SK-N-SH treated with all-trans-retinoic acid at 6 μM for 48 hours (cell line): ENCODE measurements at regions not wholly inside any gene's neighbourhood (a gene's known extent, or its start where the extent isn't known, plus 50 kb on each side); places are given as distances from the start of the nearest gene placed in this dataset.

Experiments used
- ATAC-seq: fragments of 200-7000 bp; cut with Tn5 transposase; 3 replicates; pipeline ENCODE4 v1.9.1; 2020; ENCODE audit warnings: mild to moderate bottlenecking, moderate library complexity
- ARNTL ChIP-seq: fragments of 450-650 bp; formaldehyde crosslinking; IDR thresholded peaks from 2 replicates; pipeline ENCODE4 v1.5.0; 2020; ENCODE audit warnings: low read depth, mild to moderate bottlenecking, moderate library complexity, borderline replicate concordance
- BACH2 ChIP-seq: fragments of 250-450 bp; sonication (Bioruptor Pico); IDR thresholded peaks from 2 replicates; pipeline ENCODE4 v1.9.0; 2021; ENCODE audit warnings: mild to moderate bottlenecking, borderline replicate concordance
- ESRRG ChIP-seq: fragments of 250-450 bp; sonication (Bioruptor Pico); IDR thresholded peaks from 2 replicates; pipeline ENCODE4 v1.6.1; 2021; ENCODE audit warnings: mild to moderate bottlenecking
- GLIS3 ChIP-seq: fragments of 250-450 bp; sonication (Bioruptor Pico); IDR thresholded peaks from 2 replicates; pipeline ENCODE4 v1.5.0; 2020; ENCODE audit warnings: mild to moderate bottlenecking, moderate library complexity
- OSR1 ChIP-seq: fragments of 250-450 bp; sonication (Bioruptor Pico); IDR thresholded peaks from 2 replicates; pipeline ENCODE4 v1.8.0; 2022; ENCODE audit warnings: moderate library complexity, mild to moderate bottlenecking, inconsistent platforms
- PATZ1 ChIP-seq: fragments of 250-450 bp; sonication (Bioruptor Pico); IDR thresholded peaks from 2 replicates; pipeline ENCODE4 v1.8.0; 2020; ENCODE audit warnings: mild to moderate bottlenecking, moderate library complexity, borderline replicate concordance
- PPARA ChIP-seq: fragments of 250-450 bp; sonication (Bioruptor Pico); IDR thresholded peaks from 2 replicates; pipeline ENCODE4 v1.5.0; 2020; ENCODE audit warnings: mild to moderate bottlenecking, borderline replicate concordance
- RARB ChIP-seq: fragments of 250-450 bp; sonication (Bioruptor Pico); IDR thresholded peaks from 2 replicates; pipeline ENCODE4 v1.8.0; 2021; ENCODE audit warnings: mild to moderate bottlenecking, moderate library complexity
- SNAI2 ChIP-seq: fragments of 250-450 bp; sonication (Bioruptor Pico); IDR thresholded peaks from 2 replicates; pipeline ENCODE4 v1.5.0; 2020; ENCODE audit warnings: mild to moderate bottlenecking, moderate library complexity
- TCF4 ChIP-seq: fragments of 250-450 bp; sonication (Bioruptor Pico); IDR thresholded peaks from 2 replicates; pipeline ENCODE4 v1.8.0; 2021; ENCODE audit warnings: mild to moderate bottlenecking, moderate library complexity, borderline replicate concordance
- TOX ChIP-seq: fragments of 250-450 bp; sonication (Bioruptor Pico); IDR thresholded peaks from 2 replicates; pipeline ENCODE4 v1.8.0; 2021; ENCODE audit warnings: mild to moderate bottlenecking, moderate library complexity, borderline replicate concordance
- ZC3H10 ChIP-seq: fragments of 250-450 bp; sonication (Bioruptor Pico); IDR thresholded peaks from 2 replicates; pipeline ENCODE4 v1.5.1; 2021; ENCODE audit warnings: mild to moderate bottlenecking, moderate library complexity
- ZFP30 ChIP-seq: fragments of 450-650 bp; formaldehyde crosslinking; IDR thresholded peaks from 2 replicates; pipeline ENCODE4 v1.5.0; 2022; ENCODE audit warnings: mild to moderate bottlenecking, moderate library complexity
- ZNF565 ChIP-seq: fragments of 450-650 bp; formaldehyde crosslinking; conservative IDR thresholded peaks from 2 replicates; pipeline ENCODE4 v1.5.0; 2020; ENCODE audit warnings: low read depth, mild to moderate bottlenecking, moderate library complexity
- ZNF70 ChIP-seq: fragments of 450-650 bp; formaldehyde crosslinking; IDR thresholded peaks from 2 replicates; pipeline ENCODE4 v1.5.0; 2020; ENCODE audit warnings: mild to moderate bottlenecking, moderate library complexity
- ZNF8 ChIP-seq: fragments of 450-650 bp; formaldehyde crosslinking; IDR thresholded peaks from 2 replicates; pipeline ENCODE4 v1.5.0; 2020; ENCODE audit warnings: mild to moderate bottlenecking, moderate library complexity
- TF ChIP-seq, protein P1 (sequence below): fragments of 250-450 bp; sonication (Bioruptor Pico); IDR thresholded peaks from 2 replicates; pipeline ENCODE4 v1.8.0; 2021; ENCODE audit warnings: low read depth, mild to moderate bottlenecking, moderate library complexity, borderline replicate concordance
- TF ChIP-seq, protein P2 (sequence below): fragments of 250-450 bp; sonication (Bioruptor Pico); IDR thresholded peaks from 2 replicates; pipeline ENCODE4 v1.5.1; 2020; ENCODE audit warnings: low read depth, mild to moderate bottlenecking, moderate library complexity
- TF ChIP-seq, protein P3 (sequence below): fragments of 250-450 bp; sonication (Bioruptor Pico); IDR thresholded peaks from 2 replicates; pipeline ENCODE4 v1.5.0; 2020; ENCODE audit warnings: mild to moderate bottlenecking, moderate library complexity

GRCh38 chr20:22672191-22672590, 87.8 kb upstream of the FOXA2 start (continued):
- no peak for TF ChIP-seq PATZ1
- TF ChIP-seq TOX (CRISPR knock-in tag) = no peak
- TF ChIP-seq ESRRG (CRISPR knock-in tag) = no peak
- TF ChIP-seq, all 23 proteins: peak for 0

DNA sequence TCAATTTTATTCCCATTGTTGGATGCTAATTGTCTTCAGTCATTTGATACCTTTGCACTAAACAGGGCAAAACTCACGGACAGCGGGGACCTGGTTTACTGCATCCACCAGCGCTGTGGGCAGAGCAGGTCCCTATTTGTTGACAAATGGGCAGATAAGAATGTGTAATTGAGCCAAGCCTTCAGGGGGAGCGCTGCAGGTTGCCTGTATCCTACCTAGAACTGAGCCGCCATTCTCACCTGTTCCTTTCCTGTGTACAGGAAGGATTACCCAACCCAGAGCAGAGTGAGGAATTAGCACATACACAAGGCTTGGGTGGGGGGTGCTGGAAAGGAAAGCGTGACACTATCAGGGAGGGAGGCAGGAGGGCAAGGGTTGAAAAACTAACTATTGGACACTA, 89.1 kb upstream of the FOXA2 start:
- ATAC-seq = no peak
- TF ChIP-seq ZNF70 = no peak
- TF ChIP-seq ZNF8 (CRISPR knock-in tag) = no peak
- TF ChIP-seq, protein P1, sequence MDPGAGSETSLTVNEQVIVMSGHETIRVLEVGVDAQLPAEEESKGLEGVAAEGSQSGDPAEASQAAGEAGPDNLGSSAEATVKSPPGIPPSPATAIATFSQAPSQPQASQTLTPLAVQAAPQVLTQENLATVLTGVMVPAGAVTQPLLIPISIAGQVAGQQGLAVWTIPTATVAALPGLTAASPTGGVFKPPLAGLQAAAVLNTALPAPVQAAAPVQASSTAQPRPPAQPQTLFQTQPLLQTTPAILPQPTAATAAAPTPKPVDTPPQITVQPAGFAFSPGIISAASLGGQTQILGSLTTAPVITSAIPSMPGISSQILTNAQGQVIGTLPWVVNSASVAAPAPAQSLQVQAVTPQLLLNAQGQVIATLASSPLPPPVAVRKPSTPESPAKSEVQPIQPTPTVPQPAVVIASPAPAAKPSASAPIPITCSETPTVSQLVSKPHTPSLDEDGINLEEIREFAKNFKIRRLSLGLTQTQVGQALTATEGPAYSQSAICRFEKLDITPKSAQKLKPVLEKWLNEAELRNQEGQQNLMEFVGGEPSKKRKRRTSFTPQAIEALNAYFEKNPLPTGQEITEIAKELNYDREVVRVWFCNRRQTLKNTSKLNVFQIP (CRISPR knock-in tag) = no peak
- no peak for TF ChIP-seq TCF4 (CRISPR knock-in tag)
- TF ChIP-seq PPARA = no peak
- no peak for TF ChIP-seq ZNF565 (CRISPR knock-in tag)
- TF ChIP-seq ZC3H10 (CRISPR knock-in tag) = no peak
- TF ChIP-seq BACH2 (CRISPR knock-in tag) = no peak

GRCh38 chr20:22675341-22675740, 91.0 kb upstream of the FOXA2 start:
- ATAC-seq = no peak
- TF ChIP-seq, protein P2, sequence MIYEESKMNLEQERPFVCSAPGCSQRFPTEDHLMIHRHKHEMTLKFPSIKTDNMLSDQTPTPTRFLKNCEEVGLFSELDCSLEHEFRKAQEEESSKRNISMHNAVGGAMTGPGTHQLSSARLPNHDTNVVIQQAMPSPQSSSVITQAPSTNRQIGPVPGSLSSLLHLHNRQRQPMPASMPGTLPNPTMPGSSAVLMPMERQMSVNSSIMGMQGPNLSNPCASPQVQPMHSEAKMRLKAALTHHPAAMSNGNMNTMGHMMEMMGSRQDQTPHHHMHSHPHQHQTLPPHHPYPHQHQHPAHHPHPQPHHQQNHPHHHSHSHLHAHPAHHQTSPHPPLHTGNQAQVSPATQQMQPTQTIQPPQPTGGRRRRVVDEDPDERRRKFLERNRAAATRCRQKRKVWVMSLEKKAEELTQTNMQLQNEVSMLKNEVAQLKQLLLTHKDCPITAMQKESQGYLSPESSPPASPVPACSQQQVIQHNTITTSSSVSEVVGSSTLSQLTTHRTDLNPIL (CRISPR knock-in tag) = no peak
- TF ChIP-seq, all 23 proteins: peak for 0

GRCh38 chr20:22678678-22679077, 94.3 kb upstream of the FOXA2 start:
- no peak for ATAC-seq
- no peak for TF ChIP-seq PATZ1
- TF ChIP-seq ESRRG (CRISPR knock-in tag) = no peak
- TF ChIP-seq TOX (CRISPR knock-in tag) = no peak
- TF ChIP-seq OSR1 (CRISPR knock-in tag) = no peak
- TF ChIP-seq, protein P1 (CRISPR knock-in tag) = no peak
- TF ChIP-seq, protein P3, sequence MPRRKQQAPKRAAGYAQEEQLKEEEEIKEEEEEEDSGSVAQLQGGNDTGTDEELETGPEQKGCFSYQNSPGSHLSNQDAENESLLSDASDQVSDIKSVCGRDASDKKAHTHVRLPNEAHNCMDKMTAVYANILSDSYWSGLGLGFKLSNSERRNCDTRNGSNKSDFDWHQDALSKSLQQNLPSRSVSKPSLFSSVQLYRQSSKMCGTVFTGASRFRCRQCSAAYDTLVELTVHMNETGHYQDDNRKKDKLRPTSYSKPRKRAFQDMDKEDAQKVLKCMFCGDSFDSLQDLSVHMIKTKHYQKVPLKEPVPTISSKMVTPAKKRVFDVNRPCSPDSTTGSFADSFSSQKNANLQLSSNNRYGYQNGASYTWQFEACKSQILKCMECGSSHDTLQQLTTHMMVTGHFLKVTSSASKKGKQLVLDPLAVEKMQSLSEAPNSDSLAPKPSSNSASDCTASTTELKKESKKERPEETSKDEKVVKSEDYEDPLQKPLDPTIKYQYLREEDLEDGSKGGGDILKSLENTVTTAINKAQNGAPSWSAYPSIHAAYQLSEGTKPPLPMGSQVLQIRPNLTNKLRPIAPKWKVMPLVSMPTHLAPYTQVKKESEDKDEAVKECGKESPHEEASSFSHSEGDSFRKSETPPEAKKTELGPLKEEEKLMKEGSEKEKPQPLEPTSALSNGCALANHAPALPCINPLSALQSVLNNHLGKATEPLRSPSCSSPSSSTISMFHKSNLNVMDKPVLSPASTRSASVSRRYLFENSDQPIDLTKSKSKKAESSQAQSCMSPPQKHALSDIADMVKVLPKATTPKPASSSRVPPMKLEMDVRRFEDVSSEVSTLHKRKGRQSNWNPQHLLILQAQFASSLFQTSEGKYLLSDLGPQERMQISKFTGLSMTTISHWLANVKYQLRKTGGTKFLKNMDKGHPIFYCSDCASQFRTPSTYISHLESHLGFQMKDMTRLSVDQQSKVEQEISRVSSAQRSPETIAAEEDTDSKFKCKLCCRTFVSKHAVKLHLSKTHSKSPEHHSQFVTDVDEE = no peak
- TF ChIP-seq ARNTL (CRISPR knock-in tag) = no peak
- TF ChIP-seq RARB = no peak
- no peak for TF ChIP-seq TCF4 (CRISPR knock-in tag)
- TF ChIP-seq BACH2 (CRISPR knock-in tag) = no peak
- no peak for TF ChIP-seq ZNF8 (CRISPR knock-in tag)
- TF ChIP-seq GLIS3 (CRISPR knock-in tag) = no peak
- no peak for TF ChIP-seq PPARA
- TF ChIP-seq ZFP30 (CRISPR knock-in tag) = no peak
- TF ChIP-seq SNAI2 (CRISPR knock-in tag) = no peak
- no peak for TF ChIP-seq ZNF565 (CRISPR knock-in tag)
